ENCODE measurements at regions not wholly inside any gene's neighbourhood (a gene's known extent, or its start where the extent isn't known, plus 50 kb on each side); places are given as distances from the start of the nearest gene placed in this dataset.

GRCh38 chr5:159698322-159698721 lies 218.0 kb upstream of the ADRA1B start:
- DNase-seq (ENCODE audit: low read depth in 2 of 2), result no peak

GRCh38 chr5:159700016-159700415 lies 216.3 kb upstream of the ADRA1B start:
- no peak for DNase-seq (ENCODE audit: low read depth in 2 of 2)

GRCh38 chr5:159702301-159702700 lies 214.0 kb upstream of the ADRA1B start:
- DNase-seq (ENCODE audit: low read depth in 2 of 2), result no peak

- no peak for DNase-seq (ENCODE audit: low read depth in 2 of 2)
Measured at GRCh38 chr5:159702826-159703225, 213.5 kb upstream of the ADRA1B start.

- DNase-seq (ENCODE audit: low read depth in 2 of 2), result no peak
Measured at GRCh38 chr5:159704160-159704559, 212.1 kb upstream of the ADRA1B start.

GRCh38 chr5:159705948-159706347 lies 210.3 kb upstream of the ADRA1B start:
- no peak for DNase-seq (ENCODE audit: low read depth in 2 of 2)

- DNase-seq (ENCODE audit: low read depth in 2 of 2), result no peak
Measured at GRCh38 chr5:159708090-159708489, 208.2 kb upstream of the ADRA1B start.

GRCh38 chr5:159712672-159713071 lies 203.6 kb upstream of the ADRA1B start:
- no peak for DNase-seq (ENCODE audit: low read depth in 2 of 2)

- no peak for DNase-seq (ENCODE audit: low read depth in 2 of 2)
Measured at GRCh38 chr5:159713254-159713653, 203.0 kb upstream of the ADRA1B start.

GRCh38 chr5:159713773-159714172 lies 202.5 kb upstream of the ADRA1B start:
- no peak for DNase-seq (ENCODE audit: low read depth in 2 of 2)

GRCh38 chr5:159725475-159725874 lies 190.8 kb upstream of the ADRA1B start:
- no peak for DNase-seq (ENCODE audit: low read depth in 2 of 2)

GRCh38 chr5:159727167-159727566 lies 189.1 kb upstream of the ADRA1B start:
- DNase-seq (ENCODE audit: low read depth in 2 of 2), result no peak

GRCh38 chr5:159730285-159730684 lies 186.0 kb upstream of the ADRA1B start:
- no peak for DNase-seq (ENCODE audit: low read depth in 2 of 2)

- DNase-seq (ENCODE audit: low read depth in 2 of 2), result no peak
Measured at GRCh38 chr5:159732220-159732619, 184.1 kb upstream of the ADRA1B start.

GRCh38 chr5:159734366-159734765 lies 181.9 kb upstream of the ADRA1B start:
- no peak for DNase-seq (ENCODE audit: low read depth in 2 of 2)

- no peak for DNase-seq (ENCODE audit: low read depth in 2 of 2)
Measured at GRCh38 chr5:159735036-159735435, 181.2 kb upstream of the ADRA1B start.

GRCh38 chr5:159735749-159736660 lies 180.3 kb upstream of the ADRA1B start:
- no peak for DNase-seq (ENCODE audit: low read depth in 2 of 2)

GRCh38 chr5:159736844-159737243 lies 179.4 kb upstream of the ADRA1B start:
- DNase-seq (ENCODE audit: low read depth in 2 of 2), result no peak

GRCh38 chr5:159737263-159737662 lies 179.0 kb upstream of the ADRA1B start:
- DNase-seq (ENCODE audit: low read depth in 2 of 2), result no peak

GRCh38 chr5:159741829-159742322 lies 174.4 kb upstream of the ADRA1B start:
- no peak for DNase-seq (ENCODE audit: low read depth in 2 of 2)

- no peak for DNase-seq (ENCODE audit: low read depth in 2 of 2)
Measured at GRCh38 chr5:159743234-159743633, 173.0 kb upstream of the ADRA1B start.

GRCh38 chr5:159746707-159747106 lies 169.6 kb upstream of the ADRA1B start:
- no peak for DNase-seq (ENCODE audit: low read depth in 2 of 2)

- DNase-seq (ENCODE audit: low read depth in 2 of 2), result no peak
Measured at GRCh38 chr5:159749146-159749545, 167.1 kb upstream of the ADRA1B start.

- DNase-seq (ENCODE audit: low read depth in 2 of 2), result no peak
Measured at GRCh38 chr5:159750226-159750625, 166.1 kb upstream of the ADRA1B start.

Measured in stimulated activated CD4-positive, alpha-beta T cell treated with anti-CD3 and anti-CD28 coated beads, Interleukin-1b, Interleukin-23, amount 100 ng/mL, for 4 hours (primary cell).